HFF-Myc (cell line): ENCODE measurements at regions not wholly inside any gene's neighbourhood (a gene's known extent, or its start where the extent isn't known, plus 50 kb on each side); places are given as distances from the start of the nearest gene placed in this dataset.

ENCODE experiments used
- DNase-seq: peaks from one replicate; pipeline ENCODE4 v3.0.0-alpha.2; 2011; ENCODE audit warnings: low read depth; ENCODE audit errors: extremely low read depth
- H3K4me3 ChIP-seq: replicated peaks from 2 replicates; pipeline ENCODE4 v1.5.1; 2011; ENCODE audit warnings: low read depth, mild to moderate bottlenecking, control low read depth, low read length
- TF ChIP-seq, protein P1 (sequence below): IDR thresholded peaks from 2 replicates; pipeline ENCODE4 v1.5.1; 2012; ENCODE audit warnings: mild to moderate bottlenecking, low read depth, low read length, control low read depth; ENCODE audit errors: missing control alignments

DNA sequence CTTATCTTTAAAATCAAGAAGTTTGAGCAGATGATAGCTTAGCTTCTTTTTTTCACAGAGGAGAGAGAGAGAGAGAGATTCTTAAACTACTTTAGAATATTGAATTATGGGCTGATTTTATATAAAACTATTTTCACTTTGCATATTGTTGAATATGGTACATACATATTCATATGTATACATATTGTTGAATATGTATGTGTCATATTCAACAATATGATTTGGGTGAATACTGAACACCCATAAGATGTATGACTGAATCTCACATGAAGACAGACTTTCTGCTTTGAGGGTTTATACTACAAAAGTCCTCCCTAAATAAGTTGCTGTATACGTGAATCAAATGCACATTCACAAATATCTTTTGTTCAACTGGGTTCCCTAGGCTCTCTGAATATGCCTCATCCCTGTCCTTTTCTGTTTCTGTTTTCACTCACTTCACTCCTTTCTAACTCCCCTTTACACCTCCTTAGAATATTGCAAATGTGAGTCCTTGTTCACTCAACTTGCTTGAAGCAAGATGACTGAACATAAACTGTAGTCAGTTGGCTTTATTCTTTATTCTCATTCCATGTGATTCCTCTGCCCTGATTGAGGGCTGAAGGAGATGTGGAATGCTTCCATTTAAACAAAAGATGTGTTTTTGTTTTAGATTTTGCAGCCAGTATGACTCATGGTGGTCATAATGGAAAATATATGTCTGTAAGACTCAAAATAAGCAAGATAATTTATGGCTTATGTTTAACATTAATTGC lies 225.4 kb upstream of the DAB2 start:
- TF ChIP-seq, protein P1, sequence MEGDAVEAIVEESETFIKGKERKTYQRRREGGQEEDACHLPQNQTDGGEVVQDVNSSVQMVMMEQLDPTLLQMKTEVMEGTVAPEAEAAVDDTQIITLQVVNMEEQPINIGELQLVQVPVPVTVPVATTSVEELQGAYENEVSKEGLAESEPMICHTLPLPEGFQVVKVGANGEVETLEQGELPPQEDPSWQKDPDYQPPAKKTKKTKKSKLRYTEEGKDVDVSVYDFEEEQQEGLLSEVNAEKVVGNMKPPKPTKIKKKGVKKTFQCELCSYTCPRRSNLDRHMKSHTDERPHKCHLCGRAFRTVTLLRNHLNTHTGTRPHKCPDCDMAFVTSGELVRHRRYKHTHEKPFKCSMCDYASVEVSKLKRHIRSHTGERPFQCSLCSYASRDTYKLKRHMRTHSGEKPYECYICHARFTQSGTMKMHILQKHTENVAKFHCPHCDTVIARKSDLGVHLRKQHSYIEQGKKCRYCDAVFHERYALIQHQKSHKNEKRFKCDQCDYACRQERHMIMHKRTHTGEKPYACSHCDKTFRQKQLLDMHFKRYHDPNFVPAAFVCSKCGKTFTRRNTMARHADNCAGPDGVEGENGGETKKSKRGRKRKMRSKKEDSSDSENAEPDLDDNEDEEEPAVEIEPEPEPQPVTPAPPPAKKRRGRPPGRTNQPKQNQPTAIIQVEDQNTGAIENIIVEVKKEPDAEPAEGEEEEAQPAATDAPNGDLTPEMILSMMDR: no peak
- H3K4me3 ChIP-seq: no peak overlapping the region
- DNase-seq: no peak

DNA sequence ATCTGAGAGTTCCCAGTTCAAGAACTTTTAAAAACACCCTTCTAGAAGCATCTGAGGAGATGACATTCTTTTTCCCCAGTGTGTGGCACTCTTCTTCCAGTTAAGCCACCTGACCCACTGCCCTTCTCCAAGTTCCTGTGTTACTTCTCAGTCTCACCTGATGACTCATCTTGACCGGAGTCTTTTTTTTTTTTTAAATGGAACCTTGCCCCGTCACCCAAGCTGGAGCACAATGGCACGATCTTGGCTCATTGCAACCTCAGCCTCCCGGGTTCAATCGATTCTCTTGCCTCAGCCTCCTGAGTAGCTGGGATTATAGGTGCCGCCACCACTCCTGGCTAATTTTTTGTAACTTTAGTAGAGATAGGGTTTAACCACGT lies 224.1 kb upstream of the DAB2 start:
- H3K4me3 ChIP-seq: no peak overlapping the region
- no peak for DNase-seq
- TF ChIP-seq, protein P1: no peak

DNA sequence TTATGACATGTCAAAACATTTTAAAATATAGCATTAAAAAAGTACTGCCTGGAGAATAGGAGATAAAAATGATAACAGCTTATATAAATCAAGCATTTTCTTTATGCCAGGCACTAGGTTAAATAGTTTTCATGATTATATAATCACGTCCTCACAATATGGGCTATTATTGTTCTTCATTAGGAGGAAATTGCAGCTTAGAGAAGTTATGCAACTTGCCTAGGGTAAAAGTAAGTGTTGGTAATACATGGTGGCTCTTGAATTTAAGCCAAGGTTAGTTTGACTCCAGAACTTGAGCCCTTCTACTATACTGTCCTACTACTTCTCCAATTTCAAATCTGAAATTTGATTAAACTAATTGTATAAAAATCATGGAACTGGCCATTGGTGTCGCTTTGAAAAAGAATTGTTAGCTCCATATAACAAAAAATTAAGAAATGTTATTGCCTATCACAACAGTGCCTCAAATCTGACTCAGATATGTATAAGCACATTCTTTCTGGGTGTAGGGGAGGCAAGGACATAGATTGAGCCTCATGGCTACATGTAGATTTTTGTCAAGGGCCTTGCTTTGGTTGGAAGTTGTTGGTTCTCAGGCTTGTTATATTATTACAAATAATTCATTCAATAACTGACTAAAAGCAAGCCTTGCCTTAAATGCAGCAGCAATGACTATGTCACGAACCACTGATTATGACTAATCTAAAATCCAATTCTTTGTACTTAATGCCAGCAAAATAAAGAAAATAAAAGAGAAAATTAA lies 223.5 kb upstream of the DAB2 start:
- DNase-seq: no peak
- no peak overlapping the region for H3K4me3 ChIP-seq
- TF ChIP-seq, protein P1: no peak

DNA sequence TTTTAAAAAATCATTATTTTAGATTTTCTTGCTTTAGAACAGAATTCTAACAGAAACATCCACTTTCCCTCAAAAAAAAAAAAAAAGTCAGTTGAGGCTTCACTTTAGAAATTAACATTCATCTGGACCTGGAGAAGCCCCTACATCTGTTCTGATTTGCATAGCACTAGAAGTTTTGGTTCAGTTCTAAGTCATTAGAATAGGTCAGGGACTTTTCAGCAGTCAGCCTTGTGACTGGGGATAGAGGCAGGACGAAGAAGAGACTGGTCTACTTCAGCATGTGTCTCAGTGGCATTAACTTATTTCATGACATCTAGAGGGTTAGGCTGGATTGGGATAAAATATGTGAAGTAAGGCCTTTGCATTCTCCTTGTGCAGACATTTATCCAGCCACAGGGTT lies 215.8 kb upstream of the DAB2 start:
- no peak for DNase-seq

DNA sequence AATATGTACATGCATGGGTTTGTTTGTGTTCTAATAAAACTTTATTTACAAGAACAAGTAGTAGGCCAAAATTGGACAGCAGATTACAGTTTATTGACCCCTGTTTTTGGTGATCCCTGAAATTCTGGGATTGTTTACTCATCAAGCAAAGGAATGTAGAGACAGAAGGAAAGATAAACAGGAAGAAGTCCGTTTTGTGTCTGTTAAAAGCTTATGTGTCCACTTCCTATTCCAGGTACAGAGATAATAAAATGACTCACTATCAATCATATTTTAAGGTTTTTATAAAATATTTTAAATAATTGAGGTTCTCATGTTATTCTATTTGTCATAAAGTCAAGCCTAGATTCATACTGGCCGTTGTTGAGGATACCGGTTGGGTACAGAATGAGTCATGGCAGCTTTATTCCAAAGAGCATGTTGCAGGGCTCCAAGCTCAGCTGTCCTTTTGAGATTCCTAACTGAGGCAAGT lies 214.9 kb upstream of the DAB2 start:
- TF ChIP-seq, protein P1: no peak
- no peak for DNase-seq
- H3K4me3 ChIP-seq: no peak overlapping the region

More for the DNA sequence above, 215.8 kb upstream of the DAB2 start:
- TF ChIP-seq, protein P1: no peak
- H3K4me3 ChIP-seq: no peak overlapping the region

DNA sequence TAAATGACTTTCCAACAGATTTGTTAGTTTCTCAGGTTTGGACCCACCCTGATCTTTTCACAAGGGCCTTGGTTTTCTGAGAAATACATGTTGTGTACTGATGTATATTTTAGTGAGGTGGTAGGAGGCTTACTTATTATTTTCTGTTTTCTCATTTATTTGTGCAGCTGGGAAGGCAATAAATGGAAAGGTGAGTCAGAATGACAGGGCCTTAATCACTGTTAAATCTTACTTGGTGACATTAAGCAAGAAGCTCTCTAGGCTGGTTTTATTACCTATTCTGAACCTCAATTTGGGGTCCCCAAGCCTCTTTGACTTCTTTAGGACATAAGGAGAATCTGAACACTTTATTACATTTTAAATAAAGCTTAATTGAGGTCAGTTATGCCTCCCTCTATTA lies 214.0 kb upstream of the DAB2 start:
- no peak overlapping the region for H3K4me3 ChIP-seq
- no peak for DNase-seq
- TF ChIP-seq, protein P1: no peak
